Stimulated activated CD4-positive, alpha-beta T cell treated with anti-CD3 and anti-CD28 coated beads, Interleukin-4, amount 100 ng/mL, for 1 hour (primary cell): ENCODE measurements at regions not wholly inside any gene's neighbourhood (a gene's known extent, or its start where the extent isn't known, plus 50 kb on each side); places are given as distances from the start of the nearest gene placed in this dataset.

Experiments
- DNase-seq: peaks from one replicate; pipeline ENCODE4 v3.0.0-alpha.2; 2020

GRCh38 chr10:83592337-83592935 lies 546.9 kb upstream of the GHITM start:
- DNase-seq: no peak

GRCh38 chr10:83603708-83604107 lies 535.6 kb upstream of the GHITM start:
- DNase-seq: no peak

- DNase-seq: no peak
Measured at GRCh38 chr10:83605783-83606630, 533.3 kb upstream of the GHITM start.

GRCh38 chr10:83607959-83608745 lies 531.2 kb upstream of the GHITM start:
- no peak for DNase-seq

GRCh38 chr10:83612050-83612449 lies 527.3 kb upstream of the GHITM start:
- no peak for DNase-seq

GRCh38 chr10:83612746-83613145 lies 526.6 kb upstream of the GHITM start:
- DNase-seq: no peak

- no peak for DNase-seq
Measured at GRCh38 chr10:83617172-83617571, 522.1 kb upstream of the GHITM start.

GRCh38 chr10:83617692-83618545 lies 521.4 kb upstream of the GHITM start:
- no peak for DNase-seq

- DNase-seq: no peak
Measured at GRCh38 chr10:83625831-83626360, 513.4 kb upstream of the GHITM start.

GRCh38 chr10:83632701-83633100 lies 506.6 kb upstream of the GHITM start:
- no peak for DNase-seq

- no peak for DNase-seq
Measured at GRCh38 chr10:83633547-83633946, 505.8 kb upstream of the GHITM start.

- no peak for DNase-seq
Measured at GRCh38 chr10:83636826-83637225, 502.5 kb upstream of the GHITM start.

GRCh38 chr10:83647526-83647925 lies 491.8 kb upstream of the GHITM start:
- no peak for DNase-seq

- no peak for DNase-seq
Measured at GRCh38 chr10:83648201-83648600, 491.1 kb upstream of the GHITM start.

- DNase-seq: no peak
Measured at GRCh38 chr10:83649471-83649870, 489.8 kb upstream of the GHITM start.

GRCh38 chr10:83654689-83655088 lies 484.6 kb upstream of the GHITM start:
- no peak for DNase-seq

GRCh38 chr10:83656924-83657323 lies 482.4 kb upstream of the GHITM start:
- DNase-seq: no peak

- no peak for DNase-seq
Measured at GRCh38 chr10:83657487-83657886, 481.8 kb upstream of the GHITM start.

- no peak for DNase-seq
Measured at GRCh38 chr10:83663918-83664317, 475.4 kb upstream of the GHITM start.

GRCh38 chr10:83666762-83667161 lies 472.5 kb upstream of the GHITM start:
- no peak for DNase-seq

GRCh38 chr10:83667594-83667993 lies 471.7 kb upstream of the GHITM start:
- no peak for DNase-seq

- DNase-seq: no peak
Measured at GRCh38 chr10:83673316-83673715, 466.0 kb upstream of the GHITM start.

GRCh38 chr10:83677795-83678194 lies 461.5 kb upstream of the GHITM start:
- DNase-seq: no peak
